ELR (cell line): ENCODE measurements at regions not wholly inside any gene's neighbourhood (a gene's known extent, or its start where the extent isn't known, plus 50 kb on each side); places are given as distances from the start of the nearest gene placed in this dataset.
"Not testable (repeated sequence)": the region's sequence is repeated elsewhere in the genome, so short reads cannot be mapped to it uniquely, and the experiment has no call there.

Experiments used
- DNase-seq: peaks from one replicate; pipeline ENCODE4 v3.0.0-alpha.2; 2015; ENCODE audit warnings: low read depth

DNA sequence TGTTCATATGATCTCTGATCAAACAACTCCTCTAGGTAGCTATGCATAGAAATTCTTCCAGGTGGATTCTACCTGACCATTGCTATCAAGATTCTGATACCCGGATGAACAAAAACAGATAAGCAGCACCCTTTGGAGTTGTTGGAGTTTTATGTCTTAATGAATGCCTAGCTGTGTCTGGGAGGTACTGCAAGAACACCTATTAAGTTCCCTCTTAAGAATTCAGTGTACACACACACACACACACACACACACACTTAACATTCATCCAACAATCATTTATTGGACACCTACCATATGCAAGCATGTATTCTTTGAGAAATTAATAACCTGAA is 58.1 kb upstream of the FNDC3B start:
- no peak for DNase-seq

DNA sequence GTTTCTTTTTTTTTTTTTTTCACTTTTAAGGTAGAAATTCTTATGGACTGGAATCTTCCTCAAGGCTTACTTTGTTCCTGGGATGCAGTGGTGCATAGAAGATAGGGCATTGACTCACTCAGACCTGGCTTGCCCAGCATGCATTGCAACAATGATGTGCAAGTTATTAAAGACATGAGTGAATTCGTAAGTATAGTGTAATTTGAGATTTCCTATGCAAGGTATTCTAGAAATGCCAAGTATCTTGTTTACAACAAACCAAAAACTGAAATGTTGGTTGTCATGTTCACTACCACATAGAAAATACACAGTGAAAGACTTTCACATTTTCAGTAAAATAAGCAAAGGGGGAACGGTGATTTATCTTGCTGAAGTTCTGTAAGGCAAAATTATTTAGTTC is 56.5 kb upstream of the FNDC3B start:
- peak; percentile 57 for DNase-seq

DNA sequence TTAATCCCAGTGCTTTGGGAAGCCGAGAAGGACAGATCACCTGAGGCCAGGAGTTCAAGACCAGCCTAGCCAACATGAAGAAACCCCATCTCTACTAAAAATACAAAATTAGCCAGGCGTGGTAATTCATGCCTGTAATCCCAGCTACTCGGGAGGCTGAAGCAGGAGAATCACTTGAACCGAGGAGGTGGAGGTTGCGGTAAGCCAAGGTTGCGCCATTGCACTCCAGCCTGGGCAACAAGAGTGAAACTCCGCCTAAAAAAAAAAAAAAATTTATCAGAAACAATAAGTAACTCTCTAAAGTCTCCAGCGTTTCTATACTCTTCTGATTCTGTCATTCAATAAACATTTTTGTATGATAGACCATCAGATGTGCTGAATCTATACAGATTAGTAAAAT is 55.7 kb upstream of the FNDC3B start:
- DNase-seq: not testable (repeated sequence)

DNA sequence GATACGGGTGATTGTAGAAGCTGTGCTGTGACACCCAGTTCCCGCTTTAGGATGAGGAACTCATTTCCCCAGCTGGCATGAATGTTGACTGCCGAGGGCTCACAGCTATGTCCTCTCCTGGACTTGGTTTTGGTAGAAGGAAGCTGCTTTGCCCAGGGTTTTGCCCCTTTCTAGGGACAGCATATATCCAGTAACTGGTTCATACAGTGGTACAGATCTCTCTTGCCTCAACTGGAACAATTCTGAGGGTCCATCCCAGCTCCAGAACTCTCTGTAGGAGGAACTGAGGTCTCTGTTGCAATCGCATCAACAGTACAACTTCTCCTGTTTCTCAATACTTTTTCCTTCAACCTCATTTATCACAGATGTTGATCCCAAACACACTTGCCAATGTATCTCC is 54.5 kb upstream of the FNDC3B start:
- DNase-seq: no peak

DNA sequence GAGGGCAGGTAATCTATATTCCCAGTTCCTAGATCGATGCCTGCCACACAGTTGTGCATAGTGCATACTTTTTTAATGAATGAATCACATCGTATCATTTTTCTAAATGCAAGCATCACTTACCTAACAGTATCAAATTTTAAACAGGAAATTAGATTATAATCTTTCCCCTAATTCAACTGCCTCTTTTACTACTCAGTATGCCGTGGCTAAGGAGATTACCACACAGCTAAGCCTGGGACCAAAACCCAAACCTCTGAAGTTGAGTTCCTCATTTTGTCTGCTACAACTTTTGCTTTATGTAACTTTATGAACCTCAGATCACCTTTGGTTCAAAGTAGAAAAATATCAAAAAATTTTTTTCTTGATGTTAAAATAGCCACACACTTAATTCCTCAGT is 53.2 kb upstream of the FNDC3B start:
- DNase-seq: no peak

DNA sequence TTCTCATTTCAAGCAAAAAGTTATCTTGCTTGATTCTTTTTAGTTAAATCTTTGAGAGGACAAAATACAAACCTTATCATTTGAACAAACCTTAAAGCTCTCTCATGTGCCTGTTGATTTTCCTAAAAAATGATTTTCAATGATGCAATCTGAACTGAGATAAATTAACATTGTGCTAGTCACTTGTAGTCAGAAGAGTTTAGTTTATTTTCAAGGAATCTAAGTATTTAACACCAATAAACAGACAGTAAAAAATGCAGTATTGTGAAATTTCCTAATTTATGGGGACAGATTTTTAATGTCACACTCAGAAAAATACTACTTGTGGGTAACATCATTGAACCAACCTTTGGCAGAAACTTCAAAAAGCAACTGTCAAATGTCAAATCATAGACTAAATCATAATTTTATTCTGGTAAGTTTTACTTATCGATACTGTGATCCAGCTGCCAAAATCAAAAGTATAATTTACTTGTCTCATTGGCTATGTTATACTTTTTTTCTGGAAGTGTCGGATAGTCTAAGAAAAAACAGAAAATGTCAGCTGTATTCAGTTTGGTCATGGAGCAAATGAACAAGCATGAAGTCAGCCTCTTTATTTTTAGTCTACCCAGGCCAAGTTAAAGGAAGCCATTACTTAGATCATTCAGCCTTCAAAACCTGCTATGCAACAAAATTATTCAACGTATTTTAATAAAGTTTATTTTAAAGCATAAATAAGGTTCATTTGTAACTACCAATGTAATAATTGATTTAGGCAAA is 52.4 kb upstream of the FNDC3B start:
- no peak for DNase-seq
